Cerebellar cortex (tissue), 1 donor: ENCODE measurements at regions not wholly inside any gene's neighbourhood (a gene's known extent, or its start where the extent isn't known, plus 50 kb on each side); places are given as distances from the start of the nearest gene placed in this dataset.

Experiments used
- DNase-seq: peaks from one replicate; pipeline ENCODE4 v3.0.0-alpha.2; 2015; ENCODE audit warnings: low spot score

DNA sequence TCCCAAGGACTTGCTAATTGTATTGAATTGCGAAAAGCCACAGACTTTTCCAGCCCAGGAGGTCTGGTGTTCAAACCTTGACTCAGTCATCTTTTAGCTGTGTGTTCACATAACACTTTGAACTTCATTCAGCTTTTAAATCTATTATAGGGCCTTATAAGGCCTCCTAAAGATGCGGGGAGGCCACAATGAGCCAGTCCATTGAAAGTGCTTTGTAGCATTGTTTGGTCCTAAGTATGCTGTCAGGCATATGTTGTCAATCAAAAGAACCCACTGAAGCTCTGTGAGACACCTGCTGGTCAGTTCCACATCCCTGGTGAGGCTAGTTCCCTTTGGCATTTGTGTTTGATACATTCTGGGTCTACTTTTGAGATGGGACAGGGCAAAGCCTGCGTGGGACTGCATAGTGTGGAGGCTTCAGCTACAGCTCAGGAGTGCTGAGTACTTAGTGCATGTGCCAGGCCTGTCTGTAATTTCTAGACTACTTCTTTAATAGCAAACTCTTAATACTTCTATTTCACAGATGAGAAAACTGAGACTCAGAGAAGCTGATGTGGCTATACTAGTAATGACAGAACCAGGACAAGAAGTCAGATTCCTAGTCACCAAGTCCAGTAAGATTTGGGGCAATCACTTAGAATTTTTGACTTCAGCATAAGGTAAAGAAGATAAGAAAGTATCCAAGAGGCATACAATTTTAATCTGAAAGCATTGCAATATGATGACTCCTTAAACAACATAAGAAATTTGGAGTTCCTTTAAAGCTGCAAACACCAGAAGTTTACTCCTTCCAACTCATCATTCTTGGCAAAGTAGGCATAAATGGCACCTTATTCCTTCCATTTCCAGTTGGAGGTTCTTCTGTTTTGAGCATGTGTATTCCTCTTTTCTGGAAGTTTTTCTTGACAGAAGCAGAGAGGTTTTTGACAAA, 213.0 kb downstream of the PDCD6IP start:
- no peak for DNase-seq

DNA sequence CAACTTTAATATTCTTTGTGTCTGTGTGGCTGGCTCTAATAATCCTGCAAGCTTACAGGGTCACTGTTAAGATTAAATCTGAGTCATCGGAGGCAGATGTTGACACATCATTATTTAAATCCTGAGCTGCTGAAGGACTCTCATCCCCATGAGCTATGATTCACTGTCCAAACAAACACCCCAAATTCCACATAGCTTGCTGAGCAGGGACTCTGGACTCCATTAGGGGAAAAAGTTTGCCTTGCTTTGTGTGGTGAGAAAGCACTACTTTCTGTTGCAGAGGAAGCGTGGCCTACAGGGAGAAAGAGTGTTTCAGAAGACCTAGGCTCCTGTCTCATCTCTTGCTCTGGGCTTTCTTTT, 213.7 kb downstream of the PDCD6IP start:
- DNase-seq = no peak

DNA sequence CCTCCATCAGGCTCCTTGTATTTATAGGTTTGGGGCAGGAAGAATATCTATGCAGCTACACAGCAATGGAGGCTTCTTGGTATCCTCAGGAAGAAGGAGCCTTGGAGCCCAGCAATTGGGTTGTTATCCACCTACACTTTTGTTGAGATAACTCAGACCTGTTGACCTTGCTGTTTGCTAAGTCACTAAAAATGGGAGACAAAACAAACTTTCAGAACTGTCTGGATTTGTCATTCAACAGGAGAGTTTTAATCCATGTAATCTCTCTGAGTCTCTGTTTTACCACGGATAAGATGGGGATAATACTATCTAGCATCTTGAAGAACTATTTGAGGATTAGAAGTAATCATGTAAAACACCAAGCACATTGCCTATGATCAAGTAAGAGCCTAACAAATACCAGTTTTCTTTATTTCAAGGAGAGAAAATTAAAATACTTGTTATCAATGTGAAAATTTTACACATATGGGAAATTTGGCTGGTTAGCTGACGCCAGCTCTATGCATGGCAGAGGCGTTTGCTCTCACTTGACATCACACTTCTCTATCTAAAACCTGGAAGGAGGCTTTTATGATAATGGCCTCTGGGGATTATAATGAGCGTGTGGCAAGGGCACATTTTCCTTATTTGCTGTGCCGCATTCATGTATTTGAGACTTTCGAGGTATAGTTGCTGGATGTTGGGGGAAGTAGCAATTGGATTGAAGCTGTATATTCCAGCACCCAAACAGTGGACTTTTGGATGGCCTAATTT, 215.6 kb downstream of the PDCD6IP start:
- no peak for DNase-seq

DNA sequence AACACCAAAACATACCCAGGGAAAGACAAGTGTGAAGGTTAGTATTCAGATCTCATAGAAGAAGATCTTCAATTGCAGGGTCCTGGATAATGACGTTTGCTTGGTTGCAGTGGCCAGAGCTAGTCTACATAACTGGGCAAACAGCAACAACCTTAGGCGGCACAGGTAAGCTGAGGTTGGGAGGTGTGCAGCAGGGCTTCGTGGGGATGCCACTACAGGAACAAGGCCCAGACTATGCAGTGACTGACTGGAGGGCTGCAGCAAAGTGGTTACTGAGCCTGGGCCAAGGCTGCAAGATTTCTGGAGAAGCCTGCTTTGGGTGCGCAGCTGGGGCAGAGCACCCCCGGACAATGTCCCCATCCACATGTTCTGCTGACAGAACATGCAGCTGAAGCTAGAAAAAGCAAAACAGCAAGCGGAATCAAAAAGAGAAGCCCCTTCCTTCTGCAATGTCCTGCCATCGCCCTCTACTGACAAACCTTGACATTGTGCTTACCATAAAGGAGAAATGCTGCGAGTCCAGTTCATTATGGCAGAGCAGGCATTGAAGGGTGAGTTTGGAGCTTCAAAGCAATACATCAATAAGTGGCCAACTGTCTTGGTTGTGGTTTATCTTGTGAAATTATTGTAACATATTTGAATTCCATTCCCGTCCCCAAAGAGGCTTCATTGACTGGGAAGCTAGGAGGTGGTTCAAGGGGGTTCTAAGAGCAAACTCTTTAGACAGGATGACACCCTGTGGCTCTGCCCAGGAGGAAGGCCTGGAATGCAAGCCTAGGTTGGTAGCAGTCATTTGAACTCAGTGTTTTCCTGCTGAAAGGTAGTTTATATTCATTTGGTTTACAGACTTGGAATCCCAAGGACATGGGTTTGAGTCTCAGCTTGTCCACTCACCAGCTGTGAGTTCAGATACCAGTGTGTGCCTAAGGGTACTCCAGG, 217.0 kb downstream of the PDCD6IP start:
- DNase-seq = no peak

GRCh38 chr3:34016925-34017587, 218.6 kb downstream of the PDCD6IP start:
- no peak for DNase-seq

GRCh38 chr3:34017757-34018156, 219.3 kb downstream of the PDCD6IP start:
- DNase-seq = no peak

GRCh38 chr3:34019158-34019557, 220.7 kb downstream of the PDCD6IP start:
- no peak for DNase-seq

GRCh38 chr3:34020170-34020569, 221.7 kb downstream of the PDCD6IP start:
- no peak for DNase-seq

- DNase-seq = peak; percentile 61
Observed at GRCh38 chr3:34020726-34021680, 222.6 kb downstream of the PDCD6IP start.

DNA sequence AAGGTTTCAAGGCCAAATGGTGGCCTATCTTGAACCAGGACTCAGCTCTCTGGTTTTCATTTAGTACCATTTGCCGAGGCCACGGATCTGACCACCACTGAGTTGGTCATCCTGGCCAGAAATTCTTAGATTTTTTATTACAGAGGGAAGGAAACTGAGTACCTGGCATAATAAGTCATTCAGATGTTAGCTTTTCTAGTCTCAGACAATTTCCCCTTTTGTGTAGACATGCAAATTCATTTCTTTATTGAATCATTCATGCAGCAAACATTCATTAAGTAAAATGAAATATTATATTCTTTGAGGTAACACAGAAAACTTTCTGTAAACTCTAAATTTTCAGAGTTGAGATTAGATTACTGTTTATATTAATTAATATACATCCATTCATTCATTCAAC, 223.7 kb downstream of the PDCD6IP start:
- DNase-seq = no peak

DNA sequence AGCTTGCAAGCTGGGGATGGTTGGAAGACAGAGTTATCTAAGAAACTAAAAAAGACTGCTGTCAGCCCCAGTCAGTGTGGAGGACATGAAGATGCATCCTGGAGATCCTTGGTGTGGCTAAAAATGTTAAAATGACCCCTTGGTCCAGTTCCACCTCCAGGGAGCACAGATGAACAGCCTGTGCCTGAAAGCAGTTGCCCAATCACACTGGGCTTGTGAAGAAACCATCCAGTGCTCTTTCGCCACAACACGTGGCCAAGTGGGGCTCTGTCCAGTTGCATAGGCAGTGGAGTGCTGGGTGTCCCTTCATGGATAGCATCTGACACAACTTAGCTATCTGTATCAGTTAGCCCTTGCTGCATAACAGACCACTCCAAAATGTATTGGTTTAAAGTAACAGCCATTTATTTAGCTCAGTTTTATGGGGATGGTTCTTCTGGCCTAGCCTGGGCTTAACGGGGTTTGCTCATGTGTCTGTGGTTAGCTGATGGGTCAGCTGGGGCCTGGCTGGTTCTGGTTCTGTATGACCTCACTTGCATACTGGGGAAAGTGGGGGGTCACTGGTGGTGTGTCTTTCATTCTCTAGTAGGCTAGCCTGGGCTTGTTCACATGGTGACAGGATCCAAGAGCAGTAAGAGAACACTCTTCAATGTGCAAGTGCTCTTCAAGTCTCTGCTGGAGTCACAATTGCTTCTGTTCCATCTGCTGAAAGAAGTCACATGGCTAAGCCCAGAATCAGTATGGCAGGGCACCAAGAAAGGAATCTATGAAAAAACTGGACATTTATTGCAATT, 226.2 kb downstream of the PDCD6IP start:
- DNase-seq = no peak

DNA sequence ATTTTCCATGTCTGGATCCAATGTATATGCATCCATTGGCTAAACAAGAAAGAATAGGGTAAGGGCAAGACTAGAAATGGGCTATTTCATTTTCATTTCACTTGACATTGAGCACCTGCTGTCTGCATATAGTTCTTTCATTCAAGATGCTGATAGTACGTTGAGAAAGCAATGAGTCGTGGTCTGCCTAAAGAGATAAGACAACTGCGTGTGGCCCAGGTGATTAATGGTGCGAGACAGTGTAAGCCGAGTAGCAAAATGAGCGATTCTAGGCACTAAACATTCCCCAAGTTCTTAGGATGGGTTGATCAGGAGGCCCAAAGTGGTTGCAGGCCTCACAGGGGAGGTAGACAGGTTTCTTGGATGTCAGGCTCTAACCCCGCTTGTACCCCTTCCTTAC, 235.4 kb downstream of the PDCD6IP start:
- no peak for DNase-seq

DNA sequence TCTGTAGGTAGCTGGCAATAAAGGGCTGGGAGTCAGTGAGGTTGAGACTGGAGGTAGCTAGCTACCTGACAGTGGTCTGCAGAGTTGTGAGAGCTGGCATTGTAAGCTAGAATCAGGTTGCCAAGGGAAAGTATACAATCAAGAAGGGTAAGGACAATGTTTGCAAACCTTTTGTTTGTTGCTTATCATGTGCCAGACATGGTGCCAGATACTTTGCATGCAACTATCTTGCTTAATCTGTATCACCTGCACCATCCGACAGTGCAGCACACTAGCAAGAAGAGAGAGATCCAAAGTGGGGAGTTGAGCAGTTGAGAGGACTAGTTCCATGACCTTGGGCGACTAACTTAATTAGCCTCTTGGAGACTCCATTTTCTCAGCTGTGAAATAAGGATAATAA, 236.4 kb downstream of the PDCD6IP start:
- DNase-seq = no peak

DNA sequence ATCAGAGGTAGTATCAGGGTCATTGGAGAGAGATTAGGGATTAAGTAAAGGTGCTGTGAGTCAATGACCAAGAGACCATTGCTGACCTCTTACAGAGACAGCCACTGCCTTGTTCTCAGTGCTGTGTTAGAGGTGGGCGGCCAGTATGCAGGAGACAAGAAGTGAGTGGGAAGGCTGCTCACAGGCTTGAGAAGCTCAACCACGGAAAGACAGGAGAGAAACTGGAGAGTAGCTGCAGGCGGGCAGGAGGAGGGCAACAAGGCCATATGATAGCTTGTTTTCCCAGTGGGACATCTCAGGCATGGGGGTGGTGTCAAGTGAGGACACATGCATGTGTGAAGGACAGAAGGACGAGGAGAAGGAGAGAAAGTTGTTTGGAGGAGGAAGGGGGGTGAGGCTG, 237.3 kb downstream of the PDCD6IP start:
- no peak for DNase-seq

- DNase-seq = no peak
Observed at GRCh38 chr3:34037260-34037659, 238.8 kb downstream of the PDCD6IP start.

- DNase-seq = no peak
Observed at GRCh38 chr3:34038131-34038530, 239.7 kb downstream of the PDCD6IP start.

DNA sequence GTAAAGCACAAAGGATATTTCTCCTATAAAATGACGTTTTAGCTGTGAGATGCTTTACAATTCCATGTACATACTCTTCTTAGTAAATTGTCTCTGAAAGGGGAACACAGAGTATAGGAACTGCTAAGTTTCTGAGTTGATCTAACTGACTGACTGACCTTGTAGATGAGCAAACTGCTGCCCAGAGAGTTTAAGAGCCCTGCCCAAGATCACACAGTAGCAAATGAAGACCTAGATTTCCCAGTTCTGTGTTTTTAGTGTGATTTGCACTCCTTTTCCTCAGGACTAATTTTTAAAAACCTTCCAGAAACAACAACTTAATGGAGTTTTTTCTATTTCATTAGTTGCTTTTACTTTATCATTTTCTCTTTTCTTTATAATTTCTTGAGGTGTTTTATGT, 247.7 kb downstream of the PDCD6IP start:
- DNase-seq = no peak

- no peak for DNase-seq
Observed at GRCh38 chr3:34053626-34054025, 255.2 kb downstream of the PDCD6IP start.

GRCh38 chr3:34056181-34056910, 257.9 kb downstream of the PDCD6IP start:
- DNase-seq = no peak
